ENCODE measurements at regions not wholly inside any gene's neighbourhood (a gene's known extent, or its start where the extent isn't known, plus 50 kb on each side); places are given as distances from the start of the nearest gene placed in this dataset.

- DNase-seq (ENCODE audit: low read depth, low spot score) = no peak
Observed at GRCh38 chr10:31143331-31143935, 111.8 kb upstream of the ZNF438 start.

- no peak for DNase-seq (ENCODE audit: low read depth, low spot score)
Observed at GRCh38 chr10:31145986-31146385, 114.3 kb upstream of the ZNF438 start.

- peak; percentile 71 for DNase-seq (ENCODE audit: low read depth, low spot score)
Observed at GRCh38 chr10:31146491-31147209, 115.0 kb upstream of the ZNF438 start.

GRCh38 chr10:31147210-31147608 is 115.5 kb upstream of the ZNF438 start:
- DNase-seq (ENCODE audit: low read depth, low spot score) = peak; percentile 66

- DNase-seq (ENCODE audit: low read depth, low spot score) = no peak
Observed at GRCh38 chr10:31148951-31149350, 117.3 kb upstream of the ZNF438 start.

GRCh38 chr10:31149835-31150512 is 118.3 kb upstream of the ZNF438 start:
- no peak for DNase-seq (ENCODE audit: low read depth, low spot score)

- no peak for DNase-seq (ENCODE audit: low read depth, low spot score)
Observed at GRCh38 chr10:31151301-31151700, 119.6 kb upstream of the ZNF438 start.

GRCh38 chr10:31152421-31153135 is 120.9 kb upstream of the ZNF438 start:
- DNase-seq (ENCODE audit: low read depth, low spot score) = peak; percentile 66

GRCh38 chr10:31153161-31153560 is 121.5 kb upstream of the ZNF438 start:
- DNase-seq (ENCODE audit: low read depth, low spot score) = no peak

GRCh38 chr10:31153692-31154091 is 122.0 kb upstream of the ZNF438 start:
- DNase-seq (ENCODE audit: low read depth, low spot score) = no peak

- DNase-seq (ENCODE audit: low read depth, low spot score) = no peak
Observed at GRCh38 chr10:31154996-31155395, 123.3 kb upstream of the ZNF438 start.

GRCh38 chr10:31157123-31158010 is 125.7 kb upstream of the ZNF438 start:
- peak; percentile 40 for DNase-seq (ENCODE audit: low read depth, low spot score)

- no peak for DNase-seq (ENCODE audit: low read depth, low spot score)
Observed at GRCh38 chr10:31158011-31158658, 126.5 kb upstream of the ZNF438 start.

- no peak for DNase-seq (ENCODE audit: low read depth, low spot score)
Observed at GRCh38 chr10:31166606-31167005, 134.9 kb upstream of the ZNF438 start.

- no peak for DNase-seq (ENCODE audit: low read depth, low spot score)
Observed at GRCh38 chr10:31170636-31171035, 139.0 kb upstream of the ZNF438 start.

- DNase-seq (ENCODE audit: low read depth, low spot score) = peak; percentile 33
Observed at GRCh38 chr10:31171402-31172083, 139.9 kb upstream of the ZNF438 start.

GRCh38 chr10:31172925-31173324 is 141.3 kb upstream of the ZNF438 start:
- no peak for DNase-seq (ENCODE audit: low read depth, low spot score)

- no peak for DNase-seq (ENCODE audit: low read depth, low spot score)
Observed at GRCh38 chr10:31173752-31174151, 142.1 kb upstream of the ZNF438 start.

GRCh38 chr10:31179091-31179680 is 139.8 kb upstream of the ZEB1 start:
- DNase-seq (ENCODE audit: low read depth, low spot score) = no peak
